Upper lobe of left lung (tissue), 4 donors: ENCODE measurements at regions not wholly inside any gene's neighbourhood (a gene's known extent, or its start where the extent isn't known, plus 50 kb on each side); places are given as distances from the start of the nearest gene placed in this dataset.

Source experiments
- POLR2A ChIP-seq, 4 donors: fragments of 450-650 bp; IDR thresholded peaks; one replicate each; pipeline ENCODE4 v1.5.1; 2016 to 2017; ENCODE audit warnings: antibody characterized with exemption in 4 of 4, mild to moderate bottlenecking in 2 of 4
- POLR2AphosphoS5 ChIP-seq, 2 donors: sonication (generic); formaldehyde crosslinking; IDR thresholded peaks; one replicate each; pipeline ENCODE4 v1.5.1; 2017; ENCODE audit warnings: antibody characterized with exemption in 2 of 2
- TF ChIP-seq, protein P1 (sequence below), 6 experiments: fragments of 450-650 bp in 4 of 6; fragments of 200-600 bp in 2 of 6; sonication (generic) in 2 of 6; IDR thresholded peaks; one replicate each; pipeline ENCODE4 v1.5.1; 2016 to 2019; ENCODE audit warnings: antibody characterized with exemption in 6 of 6

- TF ChIP-seq, protein P1, sequence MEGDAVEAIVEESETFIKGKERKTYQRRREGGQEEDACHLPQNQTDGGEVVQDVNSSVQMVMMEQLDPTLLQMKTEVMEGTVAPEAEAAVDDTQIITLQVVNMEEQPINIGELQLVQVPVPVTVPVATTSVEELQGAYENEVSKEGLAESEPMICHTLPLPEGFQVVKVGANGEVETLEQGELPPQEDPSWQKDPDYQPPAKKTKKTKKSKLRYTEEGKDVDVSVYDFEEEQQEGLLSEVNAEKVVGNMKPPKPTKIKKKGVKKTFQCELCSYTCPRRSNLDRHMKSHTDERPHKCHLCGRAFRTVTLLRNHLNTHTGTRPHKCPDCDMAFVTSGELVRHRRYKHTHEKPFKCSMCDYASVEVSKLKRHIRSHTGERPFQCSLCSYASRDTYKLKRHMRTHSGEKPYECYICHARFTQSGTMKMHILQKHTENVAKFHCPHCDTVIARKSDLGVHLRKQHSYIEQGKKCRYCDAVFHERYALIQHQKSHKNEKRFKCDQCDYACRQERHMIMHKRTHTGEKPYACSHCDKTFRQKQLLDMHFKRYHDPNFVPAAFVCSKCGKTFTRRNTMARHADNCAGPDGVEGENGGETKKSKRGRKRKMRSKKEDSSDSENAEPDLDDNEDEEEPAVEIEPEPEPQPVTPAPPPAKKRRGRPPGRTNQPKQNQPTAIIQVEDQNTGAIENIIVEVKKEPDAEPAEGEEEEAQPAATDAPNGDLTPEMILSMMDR (IDR thresholded peaks at IDR 0.05) = no peak
- TF ChIP-seq POLR2AphosphoS5 (IDR thresholded peaks at IDR 0.05) (no peak), POLR2A (IDR thresholded peaks at IDR 0.05) (no peak)
Measured at GRCh38 chr5:5678909-5679308, 256.4 kb downstream of the ICE1 start.
